H4 (cell line): ENCODE measurements at regions not wholly inside any gene's neighbourhood (a gene's known extent, or its start where the extent isn't known, plus 50 kb on each side); places are given as distances from the start of the nearest gene placed in this dataset.

ENCODE experiments used
- DNase-seq: peaks from one replicate; pipeline ENCODE4 v3.0.0-alpha.2; 2015; ENCODE audit warnings: low spot score

- no peak for DNase-seq
Observed at GRCh38 chr12:130102266-130102665, 60.0 kb upstream of the FZD10 start.

GRCh38 chr12:130104571-130105106 lies 57.6 kb upstream of the FZD10 start:
- no peak for DNase-seq

- no peak for DNase-seq
Observed at GRCh38 chr12:130109062-130109945, 53.0 kb upstream of the FZD10 start.

- DNase-seq = no peak
Observed at GRCh38 chr12:130110914-130111313, 51.4 kb upstream of the FZD10 start.

- no peak for DNase-seq
Observed at GRCh38 chr12:130111965-130112496, 50.2 kb upstream of the FZD10 start.
